Skin of body (tissue), 1 donor: ENCODE measurements at regions not wholly inside any gene's neighbourhood (a gene's known extent, or its start where the extent isn't known, plus 50 kb on each side); places are given as distances from the start of the nearest gene placed in this dataset.

ENCODE experiments used
- DNase-seq: peaks from one replicate; lab custom pipeline; 2025; lab: John Stamatoyannopoulos, UW

DNA sequence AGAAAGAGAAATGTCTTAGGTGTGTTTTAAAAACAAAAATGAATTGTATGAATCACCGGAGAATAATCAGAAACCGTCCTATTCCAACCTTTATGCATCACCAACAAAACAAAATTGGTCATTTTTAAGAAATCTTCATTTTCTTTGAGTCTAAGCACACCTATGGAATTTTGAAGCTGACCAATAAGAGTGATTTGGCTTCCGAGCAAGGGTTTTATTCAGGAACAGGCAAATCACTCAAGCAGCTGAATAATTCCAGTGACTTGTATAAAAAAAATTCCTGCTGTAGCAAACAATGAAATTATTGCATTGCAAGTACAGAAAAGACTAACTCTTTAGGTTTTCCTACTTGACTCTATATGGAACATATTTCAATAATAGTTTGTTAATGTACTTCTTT, 83.8 kb upstream of the FNDC3B start:
- no peak for DNase-seq

DNA sequence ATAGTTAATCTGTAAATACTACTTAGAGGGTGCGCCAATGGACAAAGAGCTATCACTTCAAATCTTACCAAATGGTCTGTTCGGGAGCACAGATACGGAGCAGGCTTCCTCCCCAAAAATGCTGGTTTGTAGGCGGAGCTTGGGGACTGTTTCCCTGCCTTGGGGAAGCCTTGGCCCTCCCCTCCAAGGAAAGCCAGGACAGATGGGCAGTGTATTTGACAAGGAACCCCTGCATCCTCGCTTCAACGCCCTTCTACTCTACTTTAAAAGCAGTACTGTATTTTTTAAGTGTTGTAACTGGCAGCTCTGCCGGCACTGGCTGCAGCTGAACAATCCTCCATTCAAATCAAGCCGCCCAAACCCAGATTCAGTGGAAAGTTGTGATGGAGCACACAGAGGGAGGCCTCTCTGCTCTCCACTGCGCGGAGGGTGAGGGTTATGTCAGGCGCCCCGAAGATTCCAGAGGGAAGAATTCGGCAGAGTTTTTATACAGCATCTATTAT, 83.1 kb upstream of the FNDC3B start:
- DNase-seq, result no peak

DNA sequence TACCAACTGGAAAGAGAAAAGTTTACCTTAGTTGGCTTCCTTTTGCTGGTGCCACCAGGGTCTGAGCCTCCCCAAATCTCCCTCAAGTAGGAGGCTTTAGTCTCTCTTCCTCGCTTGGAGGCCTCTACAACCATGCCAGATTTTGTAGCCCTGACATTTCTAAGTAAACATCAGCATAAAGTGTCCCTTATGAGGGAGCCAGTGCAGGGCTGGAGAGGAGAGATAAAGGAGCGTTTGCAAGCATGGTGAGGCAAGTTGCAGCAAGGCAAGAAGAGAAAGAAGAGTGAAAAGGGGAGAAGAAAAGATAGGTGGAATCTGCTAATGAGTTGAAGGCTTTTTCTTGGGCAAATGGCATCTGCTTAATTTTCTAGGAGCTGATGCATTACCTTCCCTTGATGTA, 82.7 kb upstream of the FNDC3B start:
- no peak for DNase-seq

DNA sequence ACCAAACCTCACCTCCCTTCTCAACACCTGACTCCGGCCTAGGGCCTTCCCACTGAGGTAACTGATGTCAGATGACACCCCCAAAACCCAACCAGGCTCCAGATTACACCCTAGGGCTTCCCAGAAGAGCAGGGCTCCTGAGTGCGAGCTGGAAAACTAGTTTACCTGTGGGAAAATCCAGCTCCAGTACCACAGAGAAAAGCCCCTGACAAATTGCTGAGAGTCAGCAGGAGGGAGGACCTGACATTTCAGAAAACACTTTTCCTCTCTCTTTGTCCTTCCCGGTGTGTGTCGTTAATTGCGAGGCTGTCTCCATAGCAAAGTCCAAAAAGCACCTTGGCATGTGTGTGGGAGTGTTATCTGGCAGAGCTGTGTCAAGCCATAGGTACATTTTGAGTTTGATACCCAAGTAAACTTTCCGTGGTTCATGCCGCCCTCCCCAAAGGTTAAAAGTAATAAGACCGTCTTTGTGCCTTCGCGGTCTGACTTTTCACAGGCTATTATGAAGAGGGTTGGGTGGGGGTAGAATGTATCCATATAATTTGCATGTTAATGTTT, 79.8 kb upstream of the FNDC3B start:
- no peak for DNase-seq

DNA sequence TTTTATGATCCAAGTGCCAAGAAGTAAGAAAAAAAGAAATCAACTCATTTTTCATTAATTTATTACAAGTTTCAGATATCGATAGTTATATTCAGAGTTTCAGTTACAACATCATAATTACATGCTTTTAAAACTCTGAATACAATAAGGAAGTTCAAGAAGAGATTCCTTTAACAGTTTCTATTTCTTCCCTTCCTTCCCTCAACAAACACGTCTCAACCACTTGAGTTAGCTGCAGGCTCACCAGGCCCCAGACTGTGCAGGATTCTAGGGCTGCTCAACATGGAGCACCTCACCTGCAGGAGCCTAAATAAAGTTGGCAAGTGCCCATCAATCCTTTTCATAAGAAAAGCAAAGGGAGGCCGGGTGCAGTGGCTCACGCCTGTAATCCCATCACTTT, 79.2 kb upstream of the FNDC3B start:
- DNase-seq, result no peak

DNA sequence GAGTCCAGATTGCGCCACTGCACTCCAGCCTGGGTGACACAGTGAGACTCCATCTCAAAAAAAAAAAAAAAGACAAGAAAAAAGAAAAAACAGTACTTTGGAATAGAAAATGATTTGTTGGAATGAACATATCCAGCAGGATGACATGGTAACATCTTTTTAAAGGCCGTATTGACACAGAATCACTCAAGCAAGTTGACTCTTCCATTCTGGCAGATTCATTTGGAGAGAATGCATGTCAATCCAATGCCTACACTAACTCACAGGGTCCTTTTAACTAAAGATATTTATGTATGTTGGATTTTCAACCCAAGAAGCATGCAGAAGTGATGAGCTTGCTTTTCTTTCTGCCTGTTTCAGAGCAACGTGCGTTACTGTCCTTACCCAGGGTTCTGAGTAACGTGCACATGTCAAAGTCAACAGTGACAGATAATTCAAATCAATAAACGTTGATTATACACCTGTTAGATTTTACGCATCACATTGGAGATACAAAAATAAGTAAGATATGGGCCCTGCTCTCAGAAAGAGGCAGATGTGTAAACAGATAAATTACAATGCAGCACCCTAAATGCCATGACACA, 77.1 kb upstream of the FNDC3B start:
- no peak for DNase-seq

DNA sequence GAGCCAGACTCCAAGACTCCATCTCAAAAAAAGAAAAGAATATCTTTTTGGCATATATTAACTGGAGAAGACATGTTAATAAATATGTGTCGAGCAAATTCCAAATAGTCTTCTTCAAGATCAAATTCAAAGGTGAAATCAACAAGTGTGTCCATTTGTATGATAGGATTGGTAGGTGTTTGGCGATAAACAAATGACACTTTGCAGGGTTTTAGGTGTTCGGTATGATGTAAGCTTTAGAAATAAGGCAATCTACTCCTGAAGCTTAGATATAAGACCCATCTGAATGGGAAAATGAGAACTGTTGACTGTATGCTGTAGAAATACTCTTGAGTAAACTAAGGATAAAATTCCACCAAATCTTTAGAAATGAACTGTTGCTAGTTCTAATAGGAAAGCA, 75.8 kb upstream of the FNDC3B start:
- no peak for DNase-seq

DNA sequence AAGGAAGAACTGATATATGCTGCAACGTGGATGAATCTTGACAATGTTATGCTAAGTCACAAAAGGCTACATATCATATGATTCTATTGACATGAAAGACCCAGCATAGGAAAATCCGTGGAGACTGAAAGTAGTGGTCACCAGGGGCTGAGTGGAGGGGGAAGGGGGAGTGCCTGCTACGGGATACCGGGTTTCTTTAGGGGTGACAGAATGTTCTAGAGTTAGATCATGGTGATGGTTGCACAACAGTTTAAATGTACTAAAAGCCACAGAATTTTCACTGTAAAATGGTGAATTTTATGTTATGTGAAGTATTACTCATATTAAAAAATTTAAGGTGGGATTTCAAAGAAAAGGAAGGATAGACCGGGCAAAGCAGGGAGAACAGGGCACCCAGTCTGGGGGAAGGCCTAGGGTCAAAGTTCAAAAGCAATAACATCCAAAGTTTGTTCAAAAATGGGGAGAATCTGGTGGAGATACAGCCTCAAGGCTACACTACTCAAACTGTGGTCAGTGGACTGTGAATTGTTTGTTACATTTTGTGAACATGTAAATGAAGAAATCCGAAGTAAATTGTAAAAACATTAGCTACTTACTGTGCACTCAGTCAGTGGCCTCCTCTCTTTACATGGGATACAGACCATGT, 74.2 kb upstream of the FNDC3B start:
- DNase-seq, result no peak

DNA sequence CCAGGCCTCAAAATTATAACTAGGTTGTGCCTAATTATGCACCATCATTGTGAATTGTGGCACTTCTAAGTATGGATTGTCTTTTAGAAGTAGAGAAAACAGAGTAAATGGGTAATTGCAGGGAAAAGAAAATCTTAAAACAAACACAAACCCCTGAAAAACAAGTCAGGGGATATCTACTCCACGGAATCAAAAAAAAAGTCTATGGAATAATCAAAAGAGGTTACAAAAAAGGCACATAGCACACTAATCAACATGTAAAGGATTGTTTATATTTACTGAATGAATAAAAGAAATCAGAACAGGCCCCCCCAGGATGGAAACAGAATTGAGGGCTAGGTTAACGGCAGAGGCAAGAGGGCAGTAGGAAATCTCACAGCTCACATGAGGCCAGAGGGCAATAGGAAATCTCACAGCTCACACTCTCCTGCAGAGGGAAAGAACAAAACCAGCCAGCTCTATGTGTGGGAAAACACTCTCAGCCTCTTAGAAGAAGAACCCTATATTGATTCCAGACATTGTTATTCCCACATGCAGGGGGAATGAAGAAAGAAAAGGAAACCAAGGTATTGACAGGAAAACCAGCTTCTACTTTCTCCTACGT, 72.7 kb upstream of the FNDC3B start:
- peak; percentile 84 for DNase-seq

DNA sequence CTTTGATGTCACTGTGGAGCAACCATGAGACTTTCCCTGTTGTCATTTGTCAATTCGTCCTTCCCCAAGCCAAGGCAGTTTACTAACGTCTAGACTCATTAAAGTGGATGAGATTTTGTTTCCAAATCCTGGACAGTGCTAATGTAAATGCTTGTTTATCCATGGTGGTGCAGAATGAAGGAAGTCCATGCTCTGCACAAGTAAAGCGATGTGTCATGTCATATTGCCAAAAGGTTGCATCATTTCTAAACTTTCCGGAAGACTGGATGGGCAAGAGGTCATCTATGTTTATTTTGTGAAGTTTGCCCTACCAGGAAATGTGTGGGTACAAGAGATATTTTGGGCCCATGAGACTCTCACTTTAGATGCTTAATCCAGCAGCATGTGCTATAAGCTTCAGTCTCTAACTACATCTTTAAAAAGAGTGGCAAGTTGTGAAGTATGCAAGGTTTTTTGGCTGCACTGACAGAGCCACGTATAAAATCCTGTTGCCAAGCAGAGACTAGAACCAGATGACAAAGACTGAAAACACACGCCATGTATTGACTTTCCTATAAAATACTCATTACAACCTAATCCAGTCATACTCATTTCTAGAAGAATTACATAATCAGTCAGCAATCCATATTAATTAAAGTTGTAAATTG, 72.1 kb upstream of the FNDC3B start:
- peak; percentile 95 for DNase-seq

DNA sequence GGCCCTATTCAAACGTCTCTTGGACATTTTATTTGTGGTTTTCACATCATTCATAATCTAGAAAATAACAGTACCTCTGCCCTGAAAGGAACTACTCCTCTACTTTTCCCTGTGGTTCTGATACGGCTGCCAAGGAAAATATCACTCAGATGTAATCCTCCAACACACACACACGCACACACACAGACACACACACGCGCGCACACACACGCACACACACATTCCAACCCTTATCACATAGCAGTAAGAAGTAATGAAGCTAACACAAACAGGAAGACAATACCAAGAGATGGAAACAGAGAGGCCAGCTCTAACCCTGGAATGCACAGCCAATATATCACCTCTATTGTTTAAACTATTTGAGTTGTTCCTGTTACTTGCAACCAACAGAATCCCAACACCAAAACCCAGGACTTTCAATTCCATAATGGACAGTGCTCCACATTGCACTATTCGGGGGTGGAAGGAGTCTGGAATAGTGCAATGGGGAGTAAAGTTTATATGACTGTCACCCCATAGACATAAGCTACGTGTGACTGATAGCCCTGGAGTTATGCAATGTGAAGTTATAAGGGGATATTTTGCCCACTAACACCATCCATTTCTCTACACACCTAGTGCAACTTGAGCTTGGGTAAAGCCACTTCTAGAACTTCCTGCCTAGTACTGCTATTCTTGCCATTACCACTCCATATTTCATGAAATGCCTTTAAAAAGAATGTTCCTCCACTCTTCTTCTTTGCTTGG, 71.3 kb upstream of the FNDC3B start:
- DNase-seq, result no peak

DNA sequence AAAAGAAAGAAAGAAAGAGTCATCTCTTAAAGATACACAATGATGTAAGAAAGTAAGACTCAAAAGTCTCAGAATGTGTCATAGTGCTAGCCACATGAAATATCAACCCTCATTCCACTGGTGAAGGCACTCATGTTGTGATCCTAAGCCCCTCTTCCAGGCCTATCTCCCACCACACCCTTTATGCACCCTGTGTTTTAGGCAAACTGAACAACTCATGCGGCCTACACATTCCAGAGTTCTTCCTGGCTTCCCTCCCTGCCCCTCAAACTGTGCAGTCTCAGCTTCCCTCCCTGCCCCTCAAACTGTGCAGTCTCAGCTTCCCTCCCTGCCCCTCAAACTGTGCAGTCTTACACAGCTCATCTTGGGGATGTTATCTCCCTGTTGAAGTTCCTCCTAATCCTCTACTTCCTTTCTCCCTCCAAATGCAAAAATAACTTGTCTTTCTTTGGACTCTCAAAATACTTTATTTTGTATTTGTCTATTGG, 69.0 kb upstream of the FNDC3B start:
- DNase-seq, result no peak

DNA sequence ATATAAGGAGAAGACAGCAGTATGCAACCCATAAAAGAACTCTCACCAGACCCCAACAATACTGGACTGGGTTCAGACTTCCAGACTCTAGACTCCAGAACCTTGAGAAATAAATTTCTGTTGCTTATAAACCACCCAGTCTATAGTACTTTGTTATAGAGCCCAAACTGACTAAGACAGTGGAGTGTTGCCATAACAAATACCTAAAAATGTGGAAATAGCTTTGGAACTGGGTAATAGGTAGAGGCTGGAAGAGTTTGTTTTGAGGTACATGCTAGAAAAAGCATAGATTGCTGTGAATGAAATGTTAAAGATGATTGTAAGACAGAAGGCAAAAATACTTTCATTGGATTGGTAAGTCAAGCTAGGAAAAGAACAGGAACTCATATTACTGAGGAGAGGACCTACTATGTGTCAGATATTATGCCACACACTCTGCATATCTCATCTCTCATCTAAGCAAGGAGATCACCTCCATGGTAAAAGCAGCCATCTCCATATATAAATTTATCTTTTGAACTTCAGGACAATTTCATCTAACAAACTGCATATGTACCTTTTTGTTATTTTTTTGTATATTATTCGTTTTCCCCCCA, 67.4 kb upstream of the FNDC3B start:
- no peak for DNase-seq

DNA sequence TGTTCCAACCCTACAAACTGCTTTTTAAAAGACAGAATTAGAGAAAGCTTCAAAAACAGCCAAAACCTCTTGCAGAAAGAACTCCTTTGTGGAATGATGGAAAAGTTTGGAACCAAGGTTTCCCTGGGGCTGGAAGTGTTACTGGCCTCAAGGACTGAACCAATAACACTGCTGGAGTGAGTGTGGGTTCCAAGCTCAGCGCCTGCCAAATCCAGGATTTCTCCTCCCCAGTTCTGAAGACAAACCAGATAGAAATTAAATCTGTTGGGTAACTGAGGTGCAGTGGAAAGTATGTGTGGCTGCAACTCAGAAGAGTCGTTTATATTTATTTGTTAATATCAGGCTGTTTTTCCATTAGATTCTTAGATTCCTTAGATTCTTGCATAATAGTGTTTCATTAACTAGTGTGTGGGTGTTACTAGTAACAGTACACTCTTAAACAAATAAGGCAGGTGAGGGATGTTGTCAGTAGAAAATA, 66.5 kb upstream of the FNDC3B start:
- peak; percentile 86 for DNase-seq

DNA sequence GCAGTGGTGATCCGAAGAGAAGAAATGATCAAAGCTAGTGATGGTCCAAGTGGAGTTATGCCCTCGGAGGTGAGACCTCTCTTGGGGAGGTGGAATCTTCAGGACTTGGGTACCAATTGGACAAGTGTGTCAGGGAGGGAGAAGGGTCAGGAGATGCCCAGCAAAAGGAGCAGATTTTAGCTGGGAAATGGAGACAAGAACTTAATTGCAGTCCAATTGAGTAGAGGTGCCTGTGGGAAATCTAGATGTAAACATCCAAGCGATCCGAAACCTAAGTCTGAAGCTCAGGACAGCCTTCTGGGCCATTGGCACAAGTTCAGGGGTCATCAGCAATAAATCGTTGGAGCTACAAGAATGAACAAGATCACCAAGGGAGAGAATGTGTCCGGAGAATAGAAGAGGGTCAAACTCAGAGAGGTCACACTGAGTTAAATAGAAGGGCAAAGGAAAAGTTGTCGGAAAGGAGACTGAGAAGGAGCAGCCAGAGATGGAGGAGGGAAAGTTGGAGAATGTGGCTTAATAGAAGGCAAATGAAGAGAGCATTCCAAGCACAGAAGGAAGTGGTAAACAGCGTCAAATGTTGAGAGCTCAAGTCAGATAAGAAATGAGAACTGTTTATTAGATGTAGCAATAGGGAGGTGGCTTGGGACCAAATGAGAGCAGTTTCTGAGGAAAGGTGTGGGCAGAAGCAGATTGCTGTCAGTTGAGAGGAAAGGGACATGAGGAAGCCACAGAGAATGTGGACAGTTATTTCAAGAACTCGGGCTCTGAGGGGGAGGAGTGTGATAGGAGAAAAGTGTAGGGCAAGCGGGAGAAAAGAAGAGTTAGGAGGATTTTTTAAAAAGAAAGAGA, 64.2 kb upstream of the FNDC3B start:
- DNase-seq, result no peak

DNA sequence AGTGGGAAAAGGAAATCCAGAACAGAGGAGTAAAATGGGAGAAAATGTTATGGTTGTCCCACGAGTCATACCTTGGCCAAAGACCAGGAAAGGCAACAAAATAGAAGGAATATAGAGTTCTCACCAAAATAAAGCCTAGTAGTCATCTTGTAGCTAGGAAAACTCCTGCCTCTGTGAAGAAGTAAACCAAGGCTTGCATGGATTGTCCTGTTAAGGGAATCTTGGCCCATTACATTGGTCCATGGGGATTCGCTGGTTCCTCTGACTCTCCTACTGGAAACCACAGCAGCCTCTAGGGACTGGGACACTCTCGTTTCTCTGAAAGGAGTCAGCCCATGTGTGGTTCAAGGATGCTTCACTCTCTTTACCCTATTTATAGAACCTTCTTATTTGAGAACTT, 62.9 kb upstream of the FNDC3B start:
- no peak for DNase-seq

DNA sequence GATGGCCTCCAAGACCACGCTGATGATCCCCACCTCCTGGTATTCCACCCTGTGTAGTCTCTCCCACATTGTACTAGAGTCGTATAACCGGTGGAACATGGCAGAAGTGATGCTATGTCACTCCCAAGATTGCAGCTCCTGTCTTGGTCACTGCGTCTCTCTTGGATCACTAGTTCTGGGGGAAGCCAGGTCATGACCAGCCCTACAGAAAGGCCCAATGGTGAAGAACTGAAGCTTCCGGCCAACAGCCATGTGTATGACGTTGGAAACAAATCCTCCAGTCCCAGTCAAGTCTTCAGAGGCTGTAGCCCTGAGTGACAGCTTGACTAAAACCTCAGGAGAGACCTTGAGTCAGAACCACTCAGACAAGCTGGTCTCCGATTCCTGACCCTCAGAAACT, 61.9 kb upstream of the FNDC3B start:
- DNase-seq, result no peak

DNA sequence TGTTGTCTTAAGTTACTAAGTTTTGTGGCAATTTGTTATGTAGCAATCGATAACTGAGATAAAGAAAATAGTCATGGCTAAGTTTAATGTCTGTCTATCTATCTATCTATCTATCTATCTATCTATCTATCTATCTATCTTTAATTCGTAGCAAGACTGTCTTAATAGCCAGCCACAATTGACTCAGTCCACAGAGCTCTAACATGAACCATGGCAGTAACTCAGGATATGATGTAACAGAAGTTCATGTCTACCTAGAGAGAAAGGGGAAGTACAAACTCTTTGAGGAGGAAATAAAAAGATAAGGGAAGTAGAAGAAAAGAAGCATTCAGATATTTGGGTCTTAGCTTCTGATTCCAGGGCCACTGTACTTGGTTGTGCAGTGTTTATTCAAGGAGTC, 61.5 kb upstream of the FNDC3B start:
- no peak for DNase-seq

DNA sequence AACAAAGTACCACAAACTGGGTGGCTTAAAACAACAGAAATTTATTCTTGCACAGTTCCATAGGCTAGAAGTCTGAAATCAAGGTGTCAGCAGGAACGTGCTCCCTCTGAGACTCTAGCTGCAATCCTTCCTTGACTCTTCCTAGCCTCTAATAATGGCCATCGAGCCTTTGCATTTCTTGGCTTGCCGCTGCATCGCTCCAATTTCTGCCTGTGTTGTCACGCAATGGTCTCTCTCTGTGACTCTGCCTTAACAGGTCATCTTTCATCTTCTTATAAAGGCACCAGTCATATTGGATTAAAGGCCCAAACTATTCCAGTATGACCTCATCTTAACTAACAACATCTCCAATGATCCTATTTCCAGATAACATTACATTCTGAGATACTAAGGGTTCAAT, 61.0 kb upstream of the FNDC3B start:
- DNase-seq, result no peak

DNA sequence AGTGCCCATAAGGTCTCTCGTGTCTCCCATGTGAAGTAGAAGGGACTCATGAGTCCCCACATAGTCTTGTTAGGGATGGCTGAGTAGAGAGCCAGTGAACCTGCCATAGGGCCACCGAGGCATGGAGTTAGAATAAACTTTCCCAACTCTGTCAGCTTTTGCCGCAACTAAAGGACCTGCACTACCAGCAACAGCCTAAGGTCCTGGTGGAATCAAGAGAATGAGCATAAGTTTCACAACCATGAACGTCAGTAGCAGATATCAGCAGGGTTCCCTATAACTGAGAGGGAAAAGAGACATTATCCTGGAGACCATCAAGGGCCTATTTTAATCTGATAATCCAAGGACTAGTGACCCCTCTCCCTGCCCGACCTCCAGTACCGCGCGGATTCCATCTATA, 60.3 kb upstream of the FNDC3B start:
- DNase-seq, result no peak
